T-helper 1 cell (primary cell): ENCODE measurements at regions not wholly inside any gene's neighbourhood (a gene's known extent, or its start where the extent isn't known, plus 50 kb on each side); places are given as distances from the start of the nearest gene placed in this dataset.
"Not testable (repeated sequence)": the region's sequence is repeated elsewhere in the genome, so short reads cannot be mapped to it uniquely, and the experiment has no call there.

Experiments
- DNase-seq, 5 donors: peaks; one replicate each; pipeline ENCODE4 v3.0.0-alpha.2; 2012 to 2020

DNA sequence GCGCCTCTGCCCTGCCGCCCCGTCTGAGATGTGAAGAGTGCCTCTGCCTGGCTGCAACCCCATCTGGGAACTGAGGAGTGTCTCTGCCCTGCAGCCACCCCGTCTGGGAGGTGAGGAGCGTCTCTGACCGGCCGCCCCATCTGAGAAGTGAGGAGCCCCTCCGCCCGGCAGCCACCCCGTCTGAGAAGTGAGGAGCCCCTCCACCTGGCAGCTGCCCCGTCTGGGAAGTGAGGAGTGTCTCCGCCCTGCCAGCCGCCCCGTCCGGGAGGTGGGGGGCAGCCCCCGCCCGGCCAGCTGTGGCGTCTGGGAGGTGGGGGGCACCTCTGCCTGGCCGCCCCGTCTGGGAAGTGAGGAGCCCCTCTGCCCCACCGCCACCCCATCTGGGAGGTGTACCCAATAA lies 110.4 kb downstream of the PRKAB2 start:
- DNase-seq: not testable (repeated sequence)

GRCh38 chr1:147053269-147053668 lies 115.1 kb downstream of the NBPF12 start:
- no peak for DNase-seq

DNA sequence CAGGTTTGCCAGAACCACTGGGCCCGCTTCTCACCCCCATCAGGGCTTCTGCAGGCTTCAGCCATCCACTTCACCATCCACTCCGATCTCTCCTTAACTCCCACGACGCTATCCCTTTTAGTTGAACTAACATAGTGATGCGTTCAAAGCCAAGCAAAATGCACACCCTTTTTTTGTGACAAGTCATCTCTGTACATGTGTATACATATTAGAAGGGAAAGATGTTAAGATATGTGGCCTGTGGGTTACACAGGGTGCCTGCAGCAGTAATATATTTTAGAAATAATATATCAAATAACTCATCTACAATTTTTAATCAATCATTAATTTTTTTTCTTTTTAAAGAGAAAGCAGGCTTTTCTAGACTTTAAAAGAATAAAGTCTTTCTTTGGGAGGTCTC lies 114.6 kb downstream of the NBPF12 start:
- DNase-seq: no peak

GRCh38 chr1:147052143-147052542 lies 114.0 kb downstream of the NBPF12 start:
- no peak for DNase-seq

DNA sequence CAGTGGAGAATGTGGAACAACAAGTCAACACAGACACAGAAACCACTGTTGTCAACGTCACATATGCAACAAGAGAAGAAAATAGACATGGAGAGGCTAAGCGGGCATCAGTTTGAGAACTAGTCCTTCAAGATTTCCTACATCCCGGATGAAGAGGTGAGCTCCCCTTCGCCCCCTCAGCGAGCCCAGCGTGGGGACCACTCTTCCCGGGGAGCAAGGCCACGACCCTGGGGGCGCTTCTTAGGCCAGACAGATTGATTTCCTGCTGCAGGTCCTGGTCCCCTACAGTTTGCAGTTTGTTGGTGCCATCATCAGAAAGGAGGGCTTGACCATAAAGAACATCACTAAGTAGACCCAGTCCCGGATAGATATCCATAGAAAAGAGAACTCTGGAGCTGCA lies 113.0 kb downstream of the NBPF12 start:
- no peak for DNase-seq

- DNase-seq: no peak
Measured at GRCh38 chr1:147050654-147051053, 112.5 kb downstream of the NBPF12 start.

DNA sequence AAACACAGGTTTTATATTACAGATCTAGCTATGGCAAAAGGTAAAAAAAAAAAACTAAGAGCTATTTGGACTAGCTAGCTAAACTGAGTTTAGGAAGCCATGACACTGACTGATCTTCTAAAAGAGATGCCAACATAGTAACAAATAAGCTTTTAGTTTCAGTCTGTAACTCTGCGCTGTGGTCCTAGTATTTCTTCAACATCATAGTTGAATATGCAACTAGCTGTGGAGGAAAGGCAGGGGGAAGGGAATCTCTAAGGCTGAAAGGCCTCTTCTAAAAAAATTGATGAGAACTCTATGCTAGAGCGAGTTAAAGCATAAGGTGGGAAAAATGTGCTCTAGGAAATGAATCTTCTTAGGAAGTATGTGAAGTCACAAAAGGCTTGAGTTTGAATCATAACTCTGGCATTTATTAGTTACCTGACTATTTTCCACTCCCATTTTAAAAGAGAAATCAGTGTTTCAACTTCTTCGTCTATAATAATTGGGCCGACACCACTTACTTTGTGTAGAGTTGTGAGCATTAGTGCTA lies 108.8 kb downstream of the NBPF12 start:
- DNase-seq: not testable (repeated sequence)

GRCh38 chr1:147046189-147046862 lies 108.2 kb downstream of the NBPF12 start:
- peak in 1 of 5 donors; percentile 72 for DNase-seq
